HUES6 (cell line): ENCODE measurements at regions not wholly inside any gene's neighbourhood (a gene's known extent, or its start where the extent isn't known, plus 50 kb on each side); places are given as distances from the start of the nearest gene placed in this dataset.

Experiments used
- H3K27ac ChIP-seq: 2 replicates; pipeline ENCODE4 v1.7.0; 2013; ENCODE audit warnings: low read depth, mild to moderate bottlenecking, low read length, inconsistent platforms
- H3K27me3 ChIP-seq: 2 replicates; pipeline ENCODE4 v1.6.1; 2013; ENCODE audit warnings: low read length; ENCODE audit not compliant: control insufficient read depth, insufficient read depth
- H3K36me3 ChIP-seq: 2 replicates; pipeline ENCODE4 v1.6.1; 2013; ENCODE audit warnings: low read length; ENCODE audit not compliant: control insufficient read depth, insufficient read depth
- H3K4me1 ChIP-seq: 2 replicates; pipeline ENCODE4 v1.6.1; 2013; ENCODE audit warnings: low read length; ENCODE audit not compliant: control insufficient read depth, insufficient read depth
- H3K4me3 ChIP-seq: 2 replicates; pipeline ENCODE4 v1.5.1; 2013; ENCODE audit warnings: low read depth, low read length
- H3K9ac ChIP-seq: one replicate; pipeline ENCODE4 v1.6.1; 2013; ENCODE audit warnings: mild to moderate bottlenecking, low read length
- H3K9me3 ChIP-seq: 2 replicates; pipeline ENCODE4 v1.6.1; 2013; ENCODE audit warnings: low read depth, low read length; ENCODE audit not compliant: control insufficient read depth, insufficient read depth

GRCh38 chr4:136811496-136812077, 720.7 kb downstream of the PCDH18 start:
- peaks cover 11% of the 10 kb centered on the region; the same call in 1 of the 2 replicates for H3K9me3 ChIP-seq
- H3K36me3 ChIP-seq = no peaks in the 10 kb centered on the region
- H3K4me3 ChIP-seq = no peak overlapping the region
- no peak overlapping the region for H3K27ac ChIP-seq
- H3K9ac ChIP-seq = no peak overlapping the region
- H3K4me1 ChIP-seq = no peaks in the 10 kb centered on the region
- H3K27me3 ChIP-seq = no peaks in the 10 kb centered on the region

DNA sequence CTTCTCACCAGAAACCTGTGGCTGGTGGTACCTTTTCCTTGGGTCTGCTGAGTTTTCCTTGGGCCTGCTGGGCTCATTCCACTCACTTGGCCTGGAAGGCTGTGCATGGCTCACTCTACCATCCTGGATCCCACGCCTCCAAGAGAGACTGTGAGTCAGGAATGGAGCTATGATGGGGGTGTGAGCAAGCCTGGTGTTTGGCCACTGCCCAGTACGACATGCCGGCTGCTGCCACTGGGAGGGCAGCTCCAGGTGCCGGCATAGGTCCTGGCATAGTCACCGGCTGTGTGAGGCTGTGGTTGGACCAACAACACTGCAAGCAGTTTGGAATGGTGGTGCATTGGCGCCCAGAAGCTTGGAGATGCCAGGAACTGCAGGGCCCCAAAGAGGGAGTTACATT, 721.7 kb downstream of the PCDH18 start:
- Histone ChIP-seq H3K4me3 (no peak overlapping the region), H3K9me3 (peaks cover 17% of the 10 kb centered on the region; the same call in 1 of the 2 replicates), H3K36me3 (no peaks in the 10 kb centered on the region), H3K4me1 (no peaks in the 10 kb centered on the region), H3K27ac (no peak overlapping the region), H3K9ac (no peak overlapping the region), H3K27me3 (no peaks in the 10 kb centered on the region)

DNA sequence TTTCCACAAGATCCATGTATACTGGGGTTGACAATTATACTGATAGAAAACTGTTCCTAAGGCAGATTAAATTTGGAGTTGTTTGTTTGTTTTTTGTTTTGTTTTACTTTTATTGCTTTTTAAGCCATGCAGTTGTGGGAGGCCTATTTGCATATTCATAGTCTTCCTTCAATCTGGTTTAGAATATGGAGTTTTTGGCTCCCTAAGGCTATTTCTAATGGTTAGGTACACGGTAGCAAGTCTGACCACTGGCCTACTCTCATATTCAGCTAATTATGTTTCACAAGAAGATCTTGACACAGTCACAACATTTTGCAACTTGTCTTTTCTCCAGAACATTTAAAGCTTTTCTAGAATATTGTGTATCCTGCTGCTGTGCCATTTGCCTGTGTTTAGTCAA, 725.5 kb downstream of the PCDH18 start:
- Histone ChIP-seq H3K9ac (no peak overlapping the region), H3K9me3 (peaks cover 19% of the 10 kb centered on the region; the same call in 1 of the 2 replicates), H3K27ac (no peak overlapping the region)

DNA sequence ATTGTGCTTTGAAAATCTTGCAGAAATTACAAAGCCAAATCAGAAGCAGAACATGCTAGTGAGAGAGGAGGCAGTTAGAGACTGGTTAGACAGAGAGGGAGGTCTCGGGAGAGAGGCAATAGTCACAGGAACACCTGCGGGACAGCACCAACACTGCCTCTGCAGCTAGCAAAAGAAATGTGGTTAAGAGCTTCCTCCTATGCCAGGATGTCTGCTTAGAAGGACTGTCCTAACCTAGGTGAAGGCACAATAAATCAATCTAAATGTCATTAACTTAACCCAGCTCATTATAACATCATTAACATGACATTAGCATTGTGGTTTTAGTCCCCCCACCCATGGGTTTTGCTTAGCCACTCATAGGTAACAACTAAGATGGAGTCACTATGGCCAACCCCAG, 726.7 kb downstream of the PCDH18 start:
- Histone ChIP-seq H3K9me3 (peaks cover 10% of the 10 kb centered on the region; the same call in 1 of the 2 replicates), H3K4me1 (peaks cover 10% of the 10 kb centered on the region; the same call in 1 of the 2 replicates), H3K27me3 (no peaks in the 10 kb centered on the region), H3K4me3 (no peak overlapping the region), H3K36me3 (no peaks in the 10 kb centered on the region), H3K9ac (no peak overlapping the region), H3K27ac (no peak overlapping the region)

More for the DNA sequence above, 725.5 kb downstream of the PCDH18 start:
- peaks cover 10% of the 10 kb centered on the region; the same call in 1 of the 2 replicates for H3K4me1 ChIP-seq
- H3K27me3 ChIP-seq = no peaks in the 10 kb centered on the region
- no peaks in the 10 kb centered on the region for H3K36me3 ChIP-seq
- no peak overlapping the region for H3K4me3 ChIP-seq

DNA sequence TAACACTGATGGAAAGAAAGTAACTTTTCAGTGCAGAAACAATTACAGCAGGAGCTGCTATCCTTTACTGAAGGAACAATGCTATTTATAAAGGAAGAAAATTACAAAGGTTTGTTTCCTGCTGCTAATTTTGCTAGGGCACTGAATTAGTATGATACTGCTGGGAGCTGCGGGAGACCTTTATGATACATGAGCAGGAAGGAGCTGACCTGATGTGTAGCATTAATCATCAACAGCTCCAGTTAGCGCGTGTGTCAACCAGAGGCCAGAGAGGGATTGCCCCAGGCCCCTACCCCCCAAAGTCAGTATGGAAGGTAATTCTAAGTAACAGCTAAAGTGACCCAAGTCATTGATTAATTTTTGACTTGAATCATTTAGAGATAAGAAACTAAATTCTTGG, 728.9 kb downstream of the PCDH18 start:
- Histone ChIP-seq H3K9ac (no peak overlapping the region), H3K4me1 (peaks cover 10% of the 10 kb centered on the region; the same call in 1 of the 2 replicates), H3K9me3 (peaks cover 13% of the 10 kb centered on the region; the same call in 1 of the 2 replicates), H3K27ac (no peak overlapping the region), H3K4me3 (no peak overlapping the region), H3K27me3 (no peaks in the 10 kb centered on the region), H3K36me3 (no peaks in the 10 kb centered on the region)

GRCh38 chr4:136800248-136800647, 732.0 kb downstream of the PCDH18 start:
- Histone ChIP-seq H3K27ac (no peak overlapping the region), H3K36me3 (no peaks in the 10 kb centered on the region), H3K4me1 (peaks cover 26% of the 10 kb centered on the region), H3K9ac (no peak overlapping the region), H3K27me3 (no peaks in the 10 kb centered on the region), H3K4me3 (no peak overlapping the region), H3K9me3 (0 out of 2 replicates have a peak, but pooled peaks cover 6% of the 10 kb centered on the region)

DNA sequence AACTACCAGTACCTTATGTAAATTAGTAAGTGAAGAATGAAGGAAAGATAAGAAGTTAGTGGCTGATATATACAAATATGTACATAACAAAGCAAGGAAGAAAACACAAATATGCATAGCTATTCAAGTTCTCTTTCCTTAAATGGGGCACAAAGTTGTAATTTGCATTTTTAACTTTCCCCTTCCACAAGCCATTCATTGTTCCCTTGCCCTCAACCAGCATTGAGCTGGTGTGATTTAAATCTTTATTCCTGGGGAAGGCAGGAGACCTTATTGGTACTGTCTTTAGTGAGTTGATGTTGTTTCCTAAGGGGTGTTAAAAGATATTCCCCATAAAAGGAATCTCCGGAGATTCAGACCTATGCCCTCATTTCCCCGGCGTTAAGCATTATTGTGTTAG, 735.3 kb downstream of the PCDH18 start:
- Histone ChIP-seq H3K27ac (peak overlapping the region; percentile 86), H3K9me3 (0 out of 2 replicates have a peak, but pooled peaks cover 6% of the 10 kb centered on the region), H3K4me3 (no peak overlapping the region), H3K27me3 (no peaks in the 10 kb centered on the region), H3K36me3 (no peaks in the 10 kb centered on the region), H3K9ac (no peak overlapping the region), H3K4me1 (peaks cover 16% of the 10 kb centered on the region)

DNA sequence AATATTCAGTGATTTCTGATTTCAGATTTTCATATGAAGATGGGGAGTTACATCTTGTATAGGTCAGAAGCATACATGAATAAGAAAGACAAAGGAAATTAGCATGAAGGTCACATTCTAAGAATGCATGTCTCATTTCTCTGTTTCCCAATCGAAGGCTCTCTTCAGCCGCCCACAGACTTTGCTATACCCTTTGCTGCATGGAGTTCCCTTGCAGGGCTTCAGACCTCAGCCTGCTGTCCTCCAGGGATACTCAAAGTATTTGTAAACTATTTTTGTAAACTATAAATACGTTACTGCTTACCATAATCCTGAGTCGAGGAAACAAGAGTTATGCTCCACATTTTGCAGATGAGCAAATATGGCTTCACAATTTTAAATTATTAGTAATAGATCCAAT, 738.4 kb downstream of the PCDH18 start:
- no peaks in the 10 kb centered on the region for H3K27me3 ChIP-seq
- no peak overlapping the region for H3K27ac ChIP-seq
- H3K4me3 ChIP-seq = no peak overlapping the region
- no peaks in the 10 kb centered on the region for H3K36me3 ChIP-seq
- peaks cover 16% of the 10 kb centered on the region for H3K4me1 ChIP-seq
- H3K9me3 ChIP-seq = 0 out of 2 replicates have a peak, but pooled peaks cover 5% of the 10 kb centered on the region
- H3K9ac ChIP-seq = no peak overlapping the region

- no peak overlapping the region for H3K9ac ChIP-seq
- H3K4me3 ChIP-seq = no peak overlapping the region
- peaks cover 4% of the 10 kb centered on the region; the same call in 1 of the 2 replicates for H3K4me1 ChIP-seq
- no peaks in the 10 kb centered on the region for H3K27me3 ChIP-seq
- peaks cover 8% of the 10 kb centered on the region; the same call in 1 of the 2 replicates for H3K9me3 ChIP-seq
- H3K27ac ChIP-seq = no peak overlapping the region
- no peaks in the 10 kb centered on the region for H3K36me3 ChIP-seq
Measured at GRCh38 chr4:136784326-136784725, 748.0 kb downstream of the PCDH18 start.

GRCh38 chr4:136769717-136770116, 762.6 kb downstream of the PCDH18 start:
- H3K27ac ChIP-seq = no peak overlapping the region
- H3K36me3 ChIP-seq = no peaks in the 10 kb centered on the region
- no peak overlapping the region for H3K4me3 ChIP-seq
- H3K9ac ChIP-seq = no peak overlapping the region
- H3K27me3 ChIP-seq = no peaks in the 10 kb centered on the region
- H3K4me1 ChIP-seq = no peaks in the 10 kb centered on the region
- no peaks in the 10 kb centered on the region for H3K9me3 ChIP-seq

DNA sequence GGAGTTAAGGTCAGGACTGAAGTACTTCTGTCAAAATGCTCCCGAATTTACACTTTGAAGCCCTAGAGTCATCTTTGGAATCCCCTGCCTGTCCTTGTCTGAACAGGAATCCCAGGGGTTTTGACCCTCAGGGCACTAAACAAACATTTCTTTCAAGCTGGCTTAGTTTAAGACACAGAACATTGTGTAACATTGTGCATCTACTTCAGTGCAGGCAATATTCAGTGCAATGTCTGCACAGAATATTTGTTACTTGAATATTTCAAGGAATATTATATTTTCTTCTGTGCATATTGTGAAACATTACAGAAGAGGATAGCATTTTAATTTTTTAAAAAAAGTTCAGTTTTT, 763.4 kb downstream of the PCDH18 start:
- Histone ChIP-seq H3K9ac (no peak overlapping the region), H3K4me3 (no peak overlapping the region), H3K4me1 (peaks cover 2% of the 10 kb centered on the region; the same call in 1 of the 2 replicates), H3K36me3 (no peaks in the 10 kb centered on the region), H3K27me3 (no peaks in the 10 kb centered on the region), H3K27ac (no peak overlapping the region), H3K9me3 (no peaks in the 10 kb centered on the region)
